ENCODE measurements at regions not wholly inside any gene's neighbourhood (a gene's known extent, or its start where the extent isn't known, plus 50 kb on each side); places are given as distances from the start of the nearest gene placed in this dataset.

GRCh38 chr6:156627524-156627923, 149.7 kb upstream of the ARID1B start:
- TF ChIP-seq CTCF (IDR thresholded peaks at IDR 0.05) (no peak), POLR2A (IDR thresholded peaks at IDR 0.05) (no peak)
